ENCODE measurements at regions not wholly inside any gene's neighbourhood (a gene's known extent, or its start where the extent isn't known, plus 50 kb on each side); places are given as distances from the start of the nearest gene placed in this dataset.

DNA sequence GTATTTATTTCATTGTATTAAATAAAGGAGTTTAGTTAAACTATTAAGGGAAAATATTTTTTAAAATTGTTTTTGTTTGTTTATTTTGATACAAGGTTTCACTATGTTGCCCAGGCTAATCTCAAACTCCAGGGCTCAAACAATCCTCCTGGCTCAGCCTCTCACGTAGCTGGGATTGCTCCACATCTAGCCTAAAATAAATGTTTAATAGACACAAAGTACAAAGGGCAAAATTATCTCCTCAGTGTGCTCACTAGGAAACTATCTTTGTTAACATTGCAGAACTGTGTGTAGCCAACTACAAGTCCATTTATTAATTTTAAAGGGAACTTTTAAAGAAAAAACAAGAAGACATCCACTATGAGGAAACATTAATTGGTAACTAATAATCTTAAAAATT is 207.2 kb upstream of the PCDH17 start (continued):
- TF ChIP-seq, protein P1, sequence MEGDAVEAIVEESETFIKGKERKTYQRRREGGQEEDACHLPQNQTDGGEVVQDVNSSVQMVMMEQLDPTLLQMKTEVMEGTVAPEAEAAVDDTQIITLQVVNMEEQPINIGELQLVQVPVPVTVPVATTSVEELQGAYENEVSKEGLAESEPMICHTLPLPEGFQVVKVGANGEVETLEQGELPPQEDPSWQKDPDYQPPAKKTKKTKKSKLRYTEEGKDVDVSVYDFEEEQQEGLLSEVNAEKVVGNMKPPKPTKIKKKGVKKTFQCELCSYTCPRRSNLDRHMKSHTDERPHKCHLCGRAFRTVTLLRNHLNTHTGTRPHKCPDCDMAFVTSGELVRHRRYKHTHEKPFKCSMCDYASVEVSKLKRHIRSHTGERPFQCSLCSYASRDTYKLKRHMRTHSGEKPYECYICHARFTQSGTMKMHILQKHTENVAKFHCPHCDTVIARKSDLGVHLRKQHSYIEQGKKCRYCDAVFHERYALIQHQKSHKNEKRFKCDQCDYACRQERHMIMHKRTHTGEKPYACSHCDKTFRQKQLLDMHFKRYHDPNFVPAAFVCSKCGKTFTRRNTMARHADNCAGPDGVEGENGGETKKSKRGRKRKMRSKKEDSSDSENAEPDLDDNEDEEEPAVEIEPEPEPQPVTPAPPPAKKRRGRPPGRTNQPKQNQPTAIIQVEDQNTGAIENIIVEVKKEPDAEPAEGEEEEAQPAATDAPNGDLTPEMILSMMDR (IDR thresholded peaks at IDR 0.05), result no peak
- TF ChIP-seq, protein P2, sequence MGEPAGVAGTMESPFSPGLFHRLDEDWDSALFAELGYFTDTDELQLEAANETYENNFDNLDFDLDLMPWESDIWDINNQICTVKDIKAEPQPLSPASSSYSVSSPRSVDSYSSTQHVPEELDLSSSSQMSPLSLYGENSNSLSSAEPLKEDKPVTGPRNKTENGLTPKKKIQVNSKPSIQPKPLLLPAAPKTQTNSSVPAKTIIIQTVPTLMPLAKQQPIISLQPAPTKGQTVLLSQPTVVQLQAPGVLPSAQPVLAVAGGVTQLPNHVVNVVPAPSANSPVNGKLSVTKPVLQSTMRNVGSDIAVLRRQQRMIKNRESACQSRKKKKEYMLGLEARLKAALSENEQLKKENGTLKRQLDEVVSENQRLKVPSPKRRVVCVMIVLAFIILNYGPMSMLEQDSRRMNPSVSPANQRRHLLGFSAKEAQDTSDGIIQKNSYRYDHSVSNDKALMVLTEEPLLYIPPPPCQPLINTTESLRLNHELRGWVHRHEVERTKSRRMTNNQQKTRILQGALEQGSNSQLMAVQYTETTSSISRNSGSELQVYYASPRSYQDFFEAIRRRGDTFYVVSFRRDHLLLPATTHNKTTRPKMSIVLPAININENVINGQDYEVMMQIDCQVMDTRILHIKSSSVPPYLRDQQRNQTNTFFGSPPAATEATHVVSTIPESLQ (CRISPR knock-in tag; IDR thresholded peaks at IDR 0.05), result no peak
- TF ChIP-seq, protein P3, sequence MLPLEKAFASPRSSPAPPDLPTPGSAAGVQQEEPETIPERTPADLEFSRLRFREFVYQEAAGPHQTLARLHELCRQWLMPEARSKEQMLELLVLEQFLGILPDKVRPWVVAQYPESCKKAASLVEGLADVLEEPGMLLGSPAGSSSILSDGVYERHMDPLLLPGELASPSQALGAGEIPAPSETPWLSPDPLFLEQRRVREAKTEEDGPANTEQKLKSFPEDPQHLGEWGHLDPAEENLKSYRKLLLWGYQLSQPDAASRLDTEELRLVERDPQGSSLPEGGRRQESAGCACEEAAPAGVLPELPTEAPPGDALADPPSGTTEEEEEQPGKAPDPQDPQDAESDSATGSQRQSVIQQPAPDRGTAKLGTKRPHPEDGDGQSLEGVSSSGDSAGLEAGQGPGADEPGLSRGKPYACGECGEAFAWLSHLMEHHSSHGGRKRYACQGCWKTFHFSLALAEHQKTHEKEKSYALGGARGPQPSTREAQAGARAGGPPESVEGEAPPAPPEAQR (CRISPR knock-in tag; IDR thresholded peaks at IDR 0.05), result no peak
- no peak for TF ChIP-seq HMGA2 (CRISPR knock-in tag; IDR thresholded peaks at IDR 0.05)

- Mint-ChIP-seq H3K27me3 (ENCODE audit: low read depth) (no peaks in the 10 kb centered on the region), H3K27ac (no peak overlapping the region), H3K4me3 (no peak overlapping the region), H3K4me1 (no peaks in the 10 kb centered on the region), H3K36me3 (peaks cover 12% of the 10 kb centered on the region), H3K9me3 (peaks cover 36% of the 10 kb centered on the region)
- DNase-seq (ENCODE audit: low spot score) (no peak), ATAC-seq (no peak)
- POLR2A ChIA-PET, result no interaction called here
- TF ChIP-seq EMX1 (CRISPR knock-in tag; IDR thresholded peaks at IDR 0.05) (no peak), TCF7 (CRISPR knock-in tag; IDR thresholded peaks at IDR 0.05; ENCODE audit: low read depth) (no peak)
- TF ChIP-seq, protein P4, sequence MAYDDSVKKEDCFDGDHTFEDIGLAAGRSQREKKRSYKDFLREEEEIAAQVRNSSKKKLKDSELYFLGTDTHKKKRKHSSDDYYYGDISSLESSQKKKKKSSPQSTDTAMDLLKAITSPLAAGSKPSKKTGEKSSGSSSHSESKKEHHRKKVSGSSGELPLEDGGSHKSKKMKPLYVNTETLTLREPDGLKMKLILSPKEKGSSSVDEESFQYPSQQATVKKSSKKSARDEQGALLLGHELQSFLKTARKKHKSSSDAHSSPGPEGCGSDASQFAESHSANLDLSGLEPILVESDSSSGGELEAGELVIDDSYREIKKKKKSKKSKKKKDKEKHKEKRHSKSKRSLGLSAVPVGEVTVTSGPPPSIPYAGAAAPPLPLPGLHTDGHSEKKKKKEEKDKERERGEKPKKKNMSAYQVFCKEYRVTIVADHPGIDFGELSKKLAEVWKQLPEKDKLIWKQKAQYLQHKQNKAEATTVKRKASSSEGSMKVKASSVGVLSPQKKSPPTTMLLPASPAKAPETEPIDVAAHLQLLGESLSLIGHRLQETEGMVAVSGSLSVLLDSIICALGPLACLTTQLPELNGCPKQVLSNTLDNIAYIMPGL (CRISPR knock-in tag; IDR thresholded peaks at IDR 0.05), result no peak
- CTCF ChIA-PET, result no interaction called here
Observed at GRCh38 chr13:57425531-57425930, 206.0 kb upstream of the PCDH17 start.

DNA sequence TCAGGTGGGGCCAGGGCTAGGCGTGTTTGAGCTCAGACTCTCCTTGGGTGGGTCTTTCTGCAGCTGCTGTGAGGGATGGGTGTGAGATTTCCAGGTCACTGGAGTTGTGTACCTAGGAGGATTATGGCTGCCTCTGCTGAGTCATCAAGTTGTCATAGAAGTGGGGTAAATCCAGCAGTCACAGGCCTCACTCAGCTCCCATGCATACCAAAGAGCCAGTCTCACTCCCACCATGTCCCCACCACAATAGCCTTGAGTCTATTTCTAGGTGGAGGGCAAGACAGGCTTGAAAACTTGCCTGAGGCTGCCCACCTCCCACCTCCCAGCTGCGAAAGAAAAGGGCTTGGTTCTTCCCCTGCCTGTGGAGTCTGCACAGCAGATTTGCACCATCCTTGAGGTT is 194.0 kb upstream of the PCDH17 start:
- peak; percentile 18; the same call in 1 of the 2 replicates for ATAC-seq
- Mint-ChIP-seq H3K27ac (no peak overlapping the region), H3K9me3 (peaks cover 8% of the 10 kb centered on the region), H3K36me3 (0 out of 2 replicates have a peak, but pooled peaks cover 3% of the 10 kb centered on the region), H3K4me1 (peaks cover 6% of the 10 kb centered on the region), H3K27me3 (ENCODE audit: low read depth) (no peaks in the 10 kb centered on the region), H3K4me3 (no peak overlapping the region)
- ChIA-PET POLR2A (no interaction called here), CTCF (interaction anchor here (1.4 kb wide), 1 partner anchor 187 kb away, joined by 3 read pairs; no protein-coding TSS in a partner anchor)
- TF ChIP-seq EMX1 (CRISPR knock-in tag; IDR thresholded peaks at IDR 0.05) (no peak), E2F4 (CRISPR knock-in tag; IDR thresholded peaks at IDR 0.05; ENCODE audit: borderline replicate concordance, low read depth) (no peak), ZNF423 (CRISPR knock-in tag; IDR thresholded peaks at IDR 0.05) (no peak), ZNF396 (CRISPR knock-in tag; IDR thresholded peaks at IDR 0.05; ENCODE audit: borderline replicate concordance) (no peak), E2F5 (CRISPR knock-in tag; IDR thresholded peaks at IDR 0.05) (no peak)
- DNase-seq (ENCODE audit: low spot score), result no peak
